Urothelium cell line (cell line): ENCODE measurements at regions not wholly inside any gene's neighbourhood (a gene's known extent, or its start where the extent isn't known, plus 50 kb on each side); places are given as distances from the start of the nearest gene placed in this dataset.
"Not testable (repeated sequence)": the region's sequence is repeated elsewhere in the genome, so short reads cannot be mapped to it uniquely, and the experiment has no call there.

Source experiments
- DNase-seq: peaks from one replicate; pipeline ENCODE4 v3.0.0; 2011; ENCODE audit warnings: low spot score, mixed read lengths
- FAIRE-seq: peaks from 2 replicates; lab custom pipeline; 2011; peaks lifted over from hg19 to GRCh38; lab: Jason Lieb, UNC

GRCh38 chr6:101011186-101011585, 130.1 kb upstream of the ASCC3 start:
- no peak for DNase-seq
- no peak for FAIRE-seq

- FAIRE-seq, result no peak
- no peak for DNase-seq
Observed at GRCh38 chr6:101013612-101014195, 132.6 kb upstream of the ASCC3 start.

DNA sequence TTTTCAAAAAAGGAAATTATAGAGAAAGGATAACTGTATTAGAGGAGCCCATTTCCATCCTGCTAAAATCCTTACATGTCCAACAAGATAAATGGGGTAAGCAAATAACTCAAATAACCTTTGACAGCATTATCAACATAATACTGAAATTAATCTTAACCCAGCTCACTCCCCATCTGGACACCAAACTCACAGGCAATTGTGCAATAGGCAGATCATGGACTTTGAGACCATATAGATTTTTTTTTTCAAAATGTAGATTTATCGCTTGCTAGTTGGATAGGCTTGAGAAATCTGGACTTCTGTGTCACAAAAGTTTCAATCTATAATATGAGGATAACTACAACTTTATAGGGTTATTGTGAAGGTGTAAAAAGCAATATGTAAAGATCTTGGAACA, 134.4 kb upstream of the ASCC3 start:
- no peak for FAIRE-seq

DNA sequence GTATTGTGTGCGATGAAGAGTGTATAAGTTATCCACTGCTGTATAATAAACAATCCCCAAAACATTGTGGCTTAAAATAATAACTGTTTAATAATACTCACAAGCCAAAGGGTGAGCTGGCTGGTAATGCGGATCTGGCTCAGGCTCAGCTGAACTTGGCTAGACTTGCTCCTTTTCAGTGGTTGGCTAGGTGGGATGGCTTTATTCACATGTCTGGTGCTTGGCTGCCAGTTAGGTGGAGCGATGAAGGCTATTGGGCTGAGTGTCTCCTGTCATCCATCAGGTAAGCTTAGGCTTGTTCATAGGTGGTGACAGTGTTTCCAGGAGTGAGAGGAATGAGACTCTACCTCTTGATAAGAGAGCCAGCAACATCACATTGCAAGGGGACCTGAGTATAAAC, 135.0 kb upstream of the ASCC3 start:
- no peak for FAIRE-seq

More for the DNA sequence above, 134.4 kb upstream of the ASCC3 start:
- no peak for DNase-seq

DNA sequence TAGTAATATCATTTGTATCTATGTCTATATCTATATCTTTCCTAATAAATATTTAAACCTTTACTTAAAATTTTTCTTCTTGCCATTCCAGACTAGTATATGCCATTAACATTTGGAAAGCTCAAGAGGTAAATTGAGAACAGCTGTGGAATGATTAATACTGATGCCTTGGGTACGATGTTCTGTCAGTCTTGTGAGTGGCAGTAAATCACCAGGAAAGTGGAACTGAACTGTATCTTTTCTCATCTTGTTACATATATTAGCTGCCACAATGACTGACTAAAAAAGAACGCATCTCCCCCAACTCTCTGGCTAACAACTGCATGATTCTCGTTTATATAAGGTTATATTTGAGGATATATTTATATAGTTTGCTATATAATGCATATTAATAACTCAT, 137.0 kb upstream of the ASCC3 start:
- no peak for DNase-seq
- no peak for FAIRE-seq

More for the DNA sequence above, 135.0 kb upstream of the ASCC3 start:
- no peak for DNase-seq

GRCh38 chr6:101021504-101021903, 140.4 kb upstream of the ASCC3 start:
- DNase-seq (no peak), FAIRE-seq (no peak)

DNA sequence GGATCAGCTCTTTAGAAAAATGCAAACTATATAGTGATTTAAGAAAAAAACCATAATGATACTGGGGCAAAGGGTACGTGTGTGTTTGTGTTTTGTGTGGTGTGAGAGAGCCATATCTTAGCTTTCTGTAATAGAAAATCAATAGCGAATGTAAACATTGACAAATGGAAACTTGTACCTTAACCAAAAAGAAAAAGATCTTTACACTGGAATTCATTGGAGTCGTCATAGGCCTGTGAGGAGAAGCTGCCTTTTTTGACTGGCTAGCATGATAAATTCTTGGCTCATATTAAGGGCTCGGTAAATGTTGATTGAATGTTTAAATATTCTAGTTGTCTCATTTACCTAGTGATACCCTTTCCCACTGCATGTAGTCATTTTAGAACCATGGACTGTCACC, 161.8 kb upstream of the ASCC3 start:
- FAIRE-seq (no peak), DNase-seq (no peak)

DNA sequence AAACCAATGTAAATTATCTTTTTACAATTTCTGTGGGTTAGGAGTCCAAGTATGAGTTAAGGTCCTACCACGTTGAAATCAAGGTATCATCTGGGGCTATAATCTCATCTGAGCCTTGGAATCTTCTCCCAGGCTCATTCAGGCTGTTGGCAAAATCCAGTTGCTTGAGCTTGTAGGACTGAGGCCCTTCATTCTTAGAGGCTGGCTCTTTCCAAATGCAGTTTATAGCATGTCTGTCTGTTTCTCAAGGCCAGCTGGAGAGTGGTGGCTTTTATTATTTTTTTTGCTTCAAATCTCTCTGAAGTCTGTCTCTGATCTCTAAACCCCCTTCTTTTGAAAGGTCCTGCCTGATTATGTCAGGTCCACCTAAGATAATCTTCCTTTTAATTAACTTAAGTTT, 177.2 kb upstream of the ASCC3 start:
- no peak for FAIRE-seq
- no peak for DNase-seq

GRCh38 chr6:101066481-101066880, 185.4 kb upstream of the ASCC3 start:
- DNase-seq, result no peak
- FAIRE-seq, result no peak

GRCh38 chr6:101069191-101069795, 188.2 kb upstream of the ASCC3 start:
- FAIRE-seq (no peak), DNase-seq (no peak)

DNA sequence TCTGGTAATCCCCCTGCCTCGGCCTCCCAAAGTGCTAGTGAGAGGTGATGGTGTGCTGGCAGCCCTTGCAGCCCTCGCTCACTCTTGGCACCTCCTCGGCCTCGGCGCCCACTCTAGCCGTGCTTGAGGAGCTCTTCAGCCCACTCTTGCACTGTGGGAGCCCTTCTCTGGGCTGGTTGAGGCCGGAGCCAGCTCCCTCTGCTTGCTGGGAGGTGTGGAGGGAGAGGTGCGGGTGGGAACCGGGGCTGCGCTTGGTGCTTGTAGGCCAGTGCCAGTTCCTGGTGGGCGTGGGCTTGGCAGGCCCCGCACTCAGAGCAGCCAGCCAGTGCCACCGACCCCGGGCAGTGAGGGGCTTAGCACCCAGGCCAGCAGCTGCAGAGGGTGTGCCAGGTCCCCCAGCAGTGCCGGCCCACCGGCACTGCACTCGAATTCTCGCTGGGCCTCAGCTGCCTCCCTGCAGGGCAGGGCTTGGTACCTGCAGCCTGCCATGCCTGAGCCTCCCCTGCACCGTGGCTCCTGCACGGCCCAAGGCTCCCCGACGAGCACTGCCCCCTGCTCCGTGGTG, 189.0 kb upstream of the ASCC3 start:
- FAIRE-seq, result no peak

GRCh38 chr6:101077344-101077743, 196.2 kb upstream of the ASCC3 start:
- DNase-seq, result no peak
- FAIRE-seq, result no peak

More for the DNA sequence above, 189.0 kb upstream of the ASCC3 start:
- no peak for DNase-seq

DNA sequence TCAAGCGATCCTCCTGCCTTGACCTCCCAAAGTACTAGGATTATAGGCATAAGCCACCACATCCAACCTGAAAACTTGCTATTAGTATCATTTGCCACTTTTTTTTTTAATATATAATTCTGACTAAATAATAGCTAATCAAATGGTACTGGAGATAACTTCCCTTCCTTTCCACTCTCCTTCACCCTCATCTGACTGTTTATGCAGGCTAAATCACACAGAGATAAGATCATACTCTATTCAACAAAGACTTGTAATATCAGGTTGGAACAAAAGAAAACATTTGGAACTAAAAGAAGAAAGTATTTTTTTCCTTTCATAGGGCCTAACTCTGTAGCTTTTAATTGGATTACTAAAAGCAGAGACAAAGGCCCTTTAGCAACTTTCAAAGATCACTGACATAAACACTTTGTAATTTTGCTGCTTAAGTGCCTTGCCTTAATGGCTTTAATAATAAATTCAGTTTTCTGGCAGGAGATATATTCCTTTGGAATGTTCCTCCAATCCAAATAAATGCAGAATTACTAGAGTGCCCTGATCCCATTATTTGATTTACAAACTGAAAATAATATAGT, 198.7 kb upstream of the ASCC3 start:
- DNase-seq (no peak), FAIRE-seq (no peak)

DNA sequence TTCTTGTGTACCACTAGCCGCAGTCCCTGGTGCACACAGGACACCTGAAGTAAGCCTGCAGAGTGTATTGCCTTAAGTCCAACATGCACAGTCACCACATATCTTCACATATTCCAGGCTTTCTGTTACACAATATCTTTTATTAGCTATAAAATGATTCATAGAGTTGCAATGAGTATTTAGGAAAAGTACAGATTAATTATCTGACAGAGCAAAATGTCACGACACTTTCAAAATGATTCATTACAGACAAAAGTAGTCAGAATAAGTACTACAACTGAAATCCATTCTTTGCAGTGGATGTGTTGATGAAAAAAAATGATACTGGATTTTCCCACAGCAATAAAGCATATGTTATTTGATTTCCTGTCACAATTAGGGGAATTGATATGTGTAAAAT, 199.5 kb upstream of the ASCC3 start:
- FAIRE-seq (no peak), DNase-seq (no peak)

GRCh38 chr6:101083533-101084175, 202.5 kb upstream of the ASCC3 start:
- FAIRE-seq, result no peak
- no peak for DNase-seq

GRCh38 chr6:101085327-101085726, 204.2 kb upstream of the ASCC3 start:
- no peak for DNase-seq
- FAIRE-seq, result no peak

GRCh38 chr6:101086473-101086872, 205.3 kb upstream of the ASCC3 start:
- DNase-seq (no peak), FAIRE-seq (no peak)

DNA sequence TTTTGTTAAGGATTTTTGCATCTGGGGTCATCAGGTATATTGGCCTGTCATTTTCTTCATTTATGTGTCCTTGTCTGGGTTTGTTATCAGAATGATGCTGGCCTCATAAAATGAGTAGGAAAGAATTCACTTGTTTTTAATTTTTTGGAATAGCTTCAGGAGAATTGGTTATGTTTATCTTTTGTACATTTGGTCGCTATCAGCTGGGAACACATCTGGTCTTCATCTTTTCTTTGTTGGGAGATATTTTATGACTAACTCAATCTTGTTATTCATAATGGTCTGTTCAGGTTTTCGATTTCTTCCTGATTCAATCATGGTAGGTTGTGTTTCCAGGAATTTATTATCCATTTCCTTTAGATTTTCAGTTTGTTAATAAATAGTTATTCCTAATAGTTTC, 207.5 kb upstream of the ASCC3 start:
- FAIRE-seq (no peak), DNase-seq (no peak)

- no peak for DNase-seq
Observed at GRCh38 chr6:101089640-101090039, 208.5 kb upstream of the ASCC3 start.

GRCh38 chr6:101090281-101090680, 209.2 kb upstream of the ASCC3 start:
- DNase-seq (no peak), FAIRE-seq (no peak)

More at GRCh38 chr6:101089640-101090039, 208.5 kb upstream of the ASCC3 start:
- FAIRE-seq, result no peak

DNA sequence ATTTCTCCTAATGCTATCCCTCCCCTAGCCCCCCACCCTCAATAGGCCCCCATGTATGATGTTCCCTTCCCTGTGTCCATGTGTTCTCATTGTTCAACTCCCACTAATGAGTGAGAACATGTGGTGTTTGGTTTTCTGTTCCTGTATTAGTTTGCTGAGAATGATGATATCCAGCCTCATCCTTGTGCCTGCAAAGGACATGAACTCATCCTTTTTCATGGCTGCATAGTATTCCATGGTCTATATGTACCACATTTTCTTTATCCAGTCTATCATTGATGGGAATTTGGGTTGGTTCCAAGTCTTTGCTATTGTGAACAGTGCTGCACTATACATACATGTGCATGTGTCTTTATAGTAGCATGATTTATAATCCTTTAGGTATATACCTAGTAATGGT, 217.5 kb upstream of the ASCC3 start:
- not testable (repeated sequence) for FAIRE-seq, DNase-seq

GRCh38 chr6:101102702-101103101, 221.6 kb upstream of the ASCC3 start:
- DNase-seq, result no peak
- no peak for FAIRE-seq
